Neural cell (in vitro differentiated cells): ENCODE measurements at regions not wholly inside any gene's neighbourhood (a gene's known extent, or its start where the extent isn't known, plus 50 kb on each side); places are given as distances from the start of the nearest gene placed in this dataset.

Source experiments
- H2AFZ ChIP-seq: fragments of 200-600, 300-800 bp; sonication (generic), shearing (Covaris generic); 2 replicates; pipeline ENCODE4 v1.6.0; 2014; ENCODE audit warnings: low read depth, mild to moderate bottlenecking, antibody characterized with exemption, low read length, moderate library complexity
- H3F3A ChIP-seq: fragments of 200-600 bp; shearing (Covaris generic); 2 replicates; pipeline ENCODE4 v1.6.1; 2016; ENCODE audit warnings: mild to moderate bottlenecking, moderate library complexity, mixed read lengths, antibody characterized with exemption, low read length; ENCODE audit not compliant: insufficient read depth, poor library complexity, severe bottlenecking
- H3K27ac ChIP-seq: fragments of 200-600, 300-800 bp; sonication (generic), shearing (Covaris generic); 2 replicates; pipeline ENCODE4 v1.5.1; 2014; ENCODE audit warnings: mild to moderate bottlenecking, low read length, moderate library complexity
- H3K27me3 ChIP-seq: fragments of 300-800, 200-600 bp; sonication (generic), shearing (Covaris generic); 2 replicates; pipeline ENCODE4 v1.6.0; 2014; ENCODE audit warnings: mild to moderate bottlenecking, low read depth, low read length, moderate library complexity; ENCODE audit not compliant: insufficient read depth
- H3K36me3 ChIP-seq: fragments of 300-800, 200-600 bp; sonication (generic), shearing (Covaris generic); 2 replicates; pipeline ENCODE4 v1.5.1; 2014; ENCODE audit warnings: mild to moderate bottlenecking, antibody characterized with exemption, low read length, moderate library complexity; ENCODE audit not compliant: insufficient read depth
- H3K4me2 ChIP-seq: fragments of 300-800, 200-600 bp; sonication (generic), shearing (Covaris generic); 2 replicates; pipeline ENCODE4 v1.6.0; 2014; ENCODE audit warnings: mild to moderate bottlenecking, low read length
- H3K4me3 ChIP-seq: fragments of 300-800, 200-600 bp; sonication (generic), shearing (Covaris generic); 2 replicates; pipeline ENCODE4 v1.5.1; 2014; ENCODE audit warnings: mild to moderate bottlenecking, low read length, moderate library complexity
- H3K79me2 ChIP-seq: fragments of 200-600 bp; shearing (Covaris generic); replicated peaks from 2 replicates; pipeline ENCODE4 v1.6.0; 2014; ENCODE audit warnings: mild to moderate bottlenecking, low read length, moderate library complexity; ENCODE audit not compliant: insufficient read depth
- H3K9ac ChIP-seq: fragments of 300-800, 200-600 bp; sonication (generic), shearing (Covaris generic); 2 replicates; pipeline ENCODE4 v1.6.1; 2016; ENCODE audit warnings: mild to moderate bottlenecking, low read length, mixed read lengths
- H3K9me2 ChIP-seq: fragments of 200-600 bp; shearing (Covaris generic); 2 replicates; pipeline ENCODE4 v1.6.1; 2016; ENCODE audit warnings: mild to moderate bottlenecking, low read length, mixed read lengths; ENCODE audit not compliant: insufficient read depth
- H3K9me3 ChIP-seq: fragments of 200-600, 300-800 bp; sonication (generic), shearing (Covaris generic); 2 replicates; pipeline ENCODE4 v1.6.1; 2016; ENCODE audit warnings: mild to moderate bottlenecking, mixed run types, low read length, moderate library complexity, mixed read lengths
- H4K20me1 ChIP-seq: fragments of 200-600 bp; shearing (Covaris generic); 2 replicates; pipeline ENCODE4 v1.6.1; 2016; ENCODE audit warnings: mild to moderate bottlenecking, mixed run types; ENCODE audit not compliant: insufficient read depth
- CTCF ChIP-seq: fragments of 450-650 bp; IDR thresholded peaks from 2 replicates; pipeline ENCODE4 v1.5.1; 2014; ENCODE audit warnings: antibody characterized with exemption, mild to moderate bottlenecking, moderate library complexity; ENCODE audit not compliant: poor library complexity, severe bottlenecking
- EP300 ChIP-seq: fragments of 450-650 bp; conservative IDR thresholded peaks from 2 replicates; pipeline ENCODE4 v1.6.1; 2014; ENCODE audit warnings: antibody characterized with exemption, mild to moderate bottlenecking, moderate library complexity; ENCODE audit not compliant: poor library complexity, severe bottlenecking
- EZH2 ChIP-seq: fragments of 200-600, 300-800 bp; shearing (Covaris generic), sonication (generic); IDR thresholded peaks from 2 replicates; pipeline ENCODE4 v1.6.1; 2014; ENCODE audit warnings: antibody characterized with exemption, low read length, borderline replicate concordance, mild to moderate bottlenecking; ENCODE audit not compliant: insufficient read depth, poor library complexity, severe bottlenecking
- MXI1 ChIP-seq: fragments of 450-650 bp; conservative IDR thresholded peaks from 2 replicates; pipeline ENCODE4 v1.6.1; 2014; ENCODE audit warnings: antibody characterized with exemption, mild to moderate bottlenecking; ENCODE audit not compliant: poor library complexity, severe bottlenecking
- POLR2AphosphoS5 ChIP-seq: IDR thresholded peaks from 2 replicates; pipeline ENCODE4 v1.6.1; 2012
- RAD21 ChIP-seq: fragments of 450-650 bp; conservative IDR thresholded peaks from 2 replicates; pipeline ENCODE4 v1.6.1; 2014; ENCODE audit warnings: antibody characterized with exemption, mild to moderate bottlenecking, moderate library complexity
- SMC3 ChIP-seq: fragments of 450-650 bp; conservative IDR thresholded peaks from 2 replicates; pipeline ENCODE4 v1.6.1; 2014; ENCODE audit warnings: antibody characterized with exemption, mild to moderate bottlenecking, moderate library complexity; ENCODE audit not compliant: poor library complexity
- TAF1 ChIP-seq: IDR thresholded peaks from 2 replicates; pipeline ENCODE4 v1.6.1; 2012; ENCODE audit warnings: low read depth
- TF ChIP-seq, protein P1 (sequence below): IDR thresholded peaks from 2 replicates; pipeline ENCODE4 v1.6.1; 2012; ENCODE audit warnings: borderline replicate concordance

DNA sequence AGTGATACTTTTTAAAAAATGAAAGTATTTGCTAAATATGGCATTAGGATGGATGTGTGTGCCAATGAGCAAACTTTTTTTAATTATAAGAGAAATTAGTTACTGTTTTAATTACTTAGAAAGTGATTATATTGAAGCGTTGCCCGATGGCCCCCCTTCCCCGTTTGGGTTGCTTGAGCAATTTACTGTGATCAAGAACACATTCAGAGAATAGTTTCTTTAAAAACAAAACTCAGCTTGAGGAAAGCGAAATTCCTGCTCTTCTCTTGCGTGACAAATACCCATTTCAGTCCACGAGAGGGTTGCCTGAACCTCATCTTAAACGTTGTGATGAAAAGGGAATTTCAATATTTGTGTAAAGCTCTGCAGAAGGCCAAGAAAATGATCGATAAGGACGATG, 234.1 kb downstream of the GATA3 start:
- Histone ChIP-seq H3K9ac (no peak overlapping the region), H3K9me3 (no peaks in the 10 kb centered on the region), H3K4me2 (no peak overlapping the region), H3K9me2 (no peaks in the 10 kb centered on the region), H3K79me2 (no peaks in the 10 kb centered on the region), H4K20me1 (no peaks in the 10 kb centered on the region), H3K4me3 (no peak overlapping the region), H3F3A (no peaks in the 10 kb centered on the region), H2AFZ (no peak overlapping the region), H3K27me3 (peaks cover 4% of the 10 kb centered on the region), H3K36me3 (no peaks in the 10 kb centered on the region), H3K27ac (no peak overlapping the region)
- no peak for TF ChIP-seq EZH2
- no peak for TF ChIP-seq RAD21
- no peak for TF ChIP-seq POLR2AphosphoS5
- TF ChIP-seq MXI1 = no peak
- TF ChIP-seq SMC3 = no peak
- no peak for TF ChIP-seq EP300
- TF ChIP-seq, protein P1, sequence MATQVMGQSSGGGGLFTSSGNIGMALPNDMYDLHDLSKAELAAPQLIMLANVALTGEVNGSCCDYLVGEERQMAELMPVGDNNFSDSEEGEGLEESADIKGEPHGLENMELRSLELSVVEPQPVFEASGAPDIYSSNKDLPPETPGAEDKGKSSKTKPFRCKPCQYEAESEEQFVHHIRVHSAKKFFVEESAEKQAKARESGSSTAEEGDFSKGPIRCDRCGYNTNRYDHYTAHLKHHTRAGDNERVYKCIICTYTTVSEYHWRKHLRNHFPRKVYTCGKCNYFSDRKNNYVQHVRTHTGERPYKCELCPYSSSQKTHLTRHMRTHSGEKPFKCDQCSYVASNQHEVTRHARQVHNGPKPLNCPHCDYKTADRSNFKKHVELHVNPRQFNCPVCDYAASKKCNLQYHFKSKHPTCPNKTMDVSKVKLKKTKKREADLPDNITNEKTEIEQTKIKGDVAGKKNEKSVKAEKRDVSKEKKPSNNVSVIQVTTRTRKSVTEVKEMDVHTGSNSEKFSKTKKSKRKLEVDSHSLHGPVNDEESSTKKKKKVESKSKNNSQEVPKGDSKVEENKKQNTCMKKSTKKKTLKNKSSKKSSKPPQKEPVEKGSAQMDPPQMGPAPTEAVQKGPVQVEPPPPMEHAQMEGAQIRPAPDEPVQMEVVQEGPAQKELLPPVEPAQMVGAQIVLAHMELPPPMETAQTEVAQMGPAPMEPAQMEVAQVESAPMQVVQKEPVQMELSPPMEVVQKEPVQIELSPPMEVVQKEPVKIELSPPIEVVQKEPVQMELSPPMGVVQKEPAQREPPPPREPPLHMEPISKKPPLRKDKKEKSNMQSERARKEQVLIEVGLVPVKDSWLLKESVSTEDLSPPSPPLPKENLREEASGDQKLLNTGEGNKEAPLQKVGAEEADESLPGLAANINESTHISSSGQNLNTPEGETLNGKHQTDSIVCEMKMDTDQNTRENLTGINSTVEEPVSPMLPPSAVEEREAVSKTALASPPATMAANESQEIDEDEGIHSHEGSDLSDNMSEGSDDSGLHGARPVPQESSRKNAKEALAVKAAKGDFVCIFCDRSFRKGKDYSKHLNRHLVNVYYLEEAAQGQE = no peak
- no peak for TF ChIP-seq CTCF
- no peak for TF ChIP-seq TAF1

DNA sequence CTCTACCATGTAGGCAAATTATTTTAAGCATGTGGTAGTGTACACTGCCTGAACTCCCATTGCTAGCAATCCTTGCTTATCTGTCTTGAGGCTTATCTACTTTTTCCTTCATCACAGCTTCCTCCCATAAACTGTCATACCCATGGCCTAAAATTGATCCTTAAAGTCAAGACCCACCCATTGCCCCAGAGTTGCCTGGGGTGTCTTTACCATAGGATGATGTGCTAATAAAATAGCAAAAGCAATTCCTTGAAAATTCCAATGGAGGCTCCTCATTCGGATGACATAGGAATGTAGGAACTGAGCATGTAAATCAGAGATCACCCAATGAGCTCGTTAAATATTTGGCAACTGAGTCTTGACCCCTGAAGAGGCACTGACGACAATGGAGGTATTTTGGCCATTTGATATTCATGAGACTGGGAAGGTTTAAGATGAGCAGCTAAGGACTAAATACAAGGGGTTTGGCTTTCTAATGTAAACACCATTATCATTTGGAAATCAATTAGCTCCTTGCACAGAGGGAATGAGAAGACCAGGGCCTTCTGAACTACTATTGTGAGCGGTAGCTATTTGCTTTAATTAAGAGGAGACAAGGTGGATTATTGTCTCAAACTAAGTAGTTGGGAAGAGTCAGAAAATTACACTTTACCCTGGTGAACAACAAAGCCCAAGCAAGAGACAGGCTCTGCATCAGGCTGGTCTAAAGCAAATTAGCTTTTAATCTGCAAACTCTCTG, 234.9 kb downstream of the GATA3 start:
- H3K27me3 ChIP-seq = peaks cover 4% of the 10 kb centered on the region
- no peaks in the 10 kb centered on the region for H4K20me1 ChIP-seq
- no peak overlapping the region for H3K27ac ChIP-seq
- H3K79me2 ChIP-seq = no peaks in the 10 kb centered on the region
- no peaks in the 10 kb centered on the region for H3K36me3 ChIP-seq
- no peaks in the 10 kb centered on the region for H3K9me3 ChIP-seq
- H3K4me3 ChIP-seq = no peak overlapping the region
- TF ChIP-seq EZH2 (no peak), SMC3 (no peak), MXI1 (no peak), POLR2AphosphoS5 (no peak), RAD21 (no peak), CTCF (no peak), TAF1 (no peak)
- TF ChIP-seq, protein P1 = no peak
- H3F3A ChIP-seq = no peaks in the 10 kb centered on the region
- no peak overlapping the region for H3K4me2 ChIP-seq
- no peaks in the 10 kb centered on the region for H3K9me2 ChIP-seq
- no peak overlapping the region for H3K9ac ChIP-seq
- H2AFZ ChIP-seq = no peak overlapping the region
